A549 (cell line): ENCODE measurements at regions not wholly inside any gene's neighbourhood (a gene's known extent, or its start where the extent isn't known, plus 50 kb on each side); places are given as distances from the start of the nearest gene placed in this dataset.
"Not testable (repeated sequence)": the region's sequence is repeated elsewhere in the genome, so short reads cannot be mapped to it uniquely, and the experiment has no call there.

Experiments
- ATAC-seq, 2 experiments: fragments of 200-7000 bp in 1 of 2; fragments of >200 bp in 1 of 2; cut with Nextera tagmentation in 1 of 2; cut with Tn5 transposase in 1 of 2; 3 replicates each; pipeline versions ENCODE4 v1.8.0 to v1.9.1; 2018 to 2020; ENCODE audit warnings: mild to moderate bottlenecking in 1 of 2, moderate library complexity in 1 of 2
- CTCF ChIA-PET: fragments of 300-600 bp; sonication (Branson Sonifier 250); formaldehyde crosslinking; extraction: SDS; loops from one replicate; lab custom pipeline; 2021; ENCODE audit warnings: antibody characterized with exemption, inconsistent platforms; lab: Yijun Ruan, JAX
- POLR2A ChIA-PET: fragments of 350-600 bp; formaldehyde crosslinking; extraction: SDS; loops from one replicate; lab custom pipeline; 2021; ENCODE audit warnings: antibody characterized with exemption, inconsistent platforms; lab: Yijun Ruan, JAX
- DNase-seq, 2 experiments: peaks; one replicate each; pipeline versions ENCODE4 v3.0.0 to v3.0.0-alpha.2; 2011 to 2016; ENCODE audit warnings: low read depth in 1 of 2, low spot score in 1 of 2
- FAIRE-seq: peaks from 2 replicates; lab custom pipeline; 2011; peaks lifted over from hg19 to GRCh38; lab: Jason Lieb, UNC
- H3K27ac ChIP-seq, 2 experiments: fragments of >200 bp; sonication (Bioruptor Twin); formaldehyde crosslinking; 3 replicates each; pipeline ENCODE4 v1.5.1; 2016 to 2017
- H3K4me1 ChIP-seq: fragments of >200 bp; sonication (Bioruptor Twin); formaldehyde crosslinking; 3 replicates; pipeline ENCODE4 v1.6.1; 2016
- H3K4me2 ChIP-seq: fragments of >200 bp; sonication (Bioruptor Twin); formaldehyde crosslinking; 3 replicates; pipeline ENCODE4 v1.6.1; 2016
- H3K4me3 ChIP-seq: fragments of >200 bp; sonication (Bioruptor Twin); formaldehyde crosslinking; 3 replicates; pipeline ENCODE4 v1.5.1; 2016
- H3K9me3 ChIP-seq: fragments of >200 bp; sonication (Bioruptor Twin); formaldehyde crosslinking; 3 replicates; pipeline ENCODE4 v1.6.1; 2016
- BCL3 ChIP-seq: fragments of >200 bp; sonication (Bioruptor Twin); formaldehyde crosslinking; IDR thresholded peaks from 3 replicates; pipeline ENCODE4 v1.6.1; 2016
- CBX8 ChIP-seq: fragments of 200-600 bp; sonication (generic); IDR thresholded peaks from 2 replicates; pipeline ENCODE4 v1.6.1; 2016
- CEBPB ChIP-seq, 2 experiments: fragments of >200 bp in 1 of 2; sonication (Bioruptor Twin) in 1 of 2; formaldehyde crosslinking in 1 of 2; IDR thresholded peaks; 2 replicates each; pipeline ENCODE4 v1.6.1; 2012 to 2016
- CHD2 ChIP-seq: fragments of 150-350 bp; IDR thresholded peaks from 2 replicates; pipeline ENCODE4 v1.6.1; 2014; ENCODE audit warnings: low read length; ENCODE audit not compliant: partially characterized antibody
- E2F6 ChIP-seq: IDR thresholded peaks from 2 replicates; pipeline ENCODE4 v1.6.1; 2012; ENCODE audit warnings: low read depth, borderline replicate concordance
- EHMT2 ChIP-seq: fragments of 200-600 bp; sonication (generic); IDR thresholded peaks from 2 replicates; pipeline ENCODE4 v1.6.1; 2016; ENCODE audit warnings: antibody characterized with exemption, low read depth, mild to moderate bottlenecking, moderate library complexity
- FOSL2 ChIP-seq, 2 experiments: fragments of 450-650 bp in 1 of 2; fragments of >200 bp in 1 of 2; sonication (Bioruptor Twin) in 1 of 2; formaldehyde crosslinking; IDR thresholded peaks; 2 replicates each; pipeline versions ENCODE4 v1.5.0 to v1.6.1; 2016 to 2020; ENCODE audit warnings: mild to moderate bottlenecking in 1 of 2, moderate library complexity in 1 of 2
- FOXS1 ChIP-seq: fragments of 250-450 bp; sonication (Bioruptor Pico); IDR thresholded peaks from 2 replicates; pipeline ENCODE4 v1.5.0; 2020; ENCODE audit warnings: mild to moderate bottlenecking, moderate library complexity
- HOXA7 ChIP-seq: fragments of 250-450 bp; sonication (Bioruptor Pico); IDR thresholded peaks from 2 replicates; pipeline ENCODE4 v1.5.0; 2020; ENCODE audit warnings: mild to moderate bottlenecking, moderate library complexity
- HOXB5 ChIP-seq: fragments of 250-450 bp; sonication (Bioruptor Pico); IDR thresholded peaks from 2 replicates; pipeline ENCODE4 v1.5.0; 2020; ENCODE audit warnings: mild to moderate bottlenecking, moderate library complexity
- JUN ChIP-seq, 2 experiments: fragments of >200 bp; sonication (Bioruptor Twin); formaldehyde crosslinking; IDR thresholded peaks; 2 replicates in 1 of 2; 3 replicates in 1 of 2; pipeline ENCODE4 v1.6.1; 2016 to 2017
- MAFK ChIP-seq: fragments of 450-650 bp; IDR thresholded peaks from 2 replicates; pipeline ENCODE4 v1.6.1; 2014; ENCODE audit not compliant: partially characterized antibody
- MAX ChIP-seq: IDR thresholded peaks from 2 replicates; pipeline ENCODE4 v1.6.1; 2012
- NR3C1 ChIP-seq: fragments of >200 bp; sonication (Bioruptor Twin); formaldehyde crosslinking; IDR thresholded peaks from 3 replicates; pipeline ENCODE4 v1.6.1; 2017
- PHF8 ChIP-seq: fragments of 200-600 bp; sonication (generic); IDR thresholded peaks from 2 replicates; pipeline ENCODE4 v1.6.1; 2016; ENCODE audit warnings: low read depth, mild to moderate bottlenecking, antibody characterized with exemption, moderate library complexity, borderline replicate concordance
- POLR2AphosphoS2 ChIP-seq: conservative IDR thresholded peaks from 2 replicates; pipeline ENCODE4 v1.6.1; 2012; ENCODE audit warnings: low read length, improper control_type of control experiment, inconsistent platforms
- RCOR1 ChIP-seq: fragments of 150-350 bp; IDR thresholded peaks from 2 replicates; pipeline ENCODE4 v1.6.1; 2014; ENCODE audit warnings: antibody characterized with exemption, low read length, low read depth
- RFX5 ChIP-seq: fragments of 450-650 bp; IDR thresholded peaks from 2 replicates; pipeline ENCODE4 v1.7.1; 2014; ENCODE audit warnings: antibody characterized with exemption, mild to moderate bottlenecking, moderate library complexity
- RNF2 ChIP-seq: fragments of 200-600 bp; sonication (generic); IDR thresholded peaks from 2 replicates; pipeline ENCODE4 v1.6.1; 2016; ENCODE audit warnings: low read depth, mild to moderate bottlenecking, antibody characterized with exemption, moderate library complexity, borderline replicate concordance
- SMC3 ChIP-seq: fragments of >200 bp; sonication (Bioruptor Twin); formaldehyde crosslinking; IDR thresholded peaks from 3 replicates; pipeline ENCODE4 v1.6.1; 2018; ENCODE audit warnings: inconsistent platforms
- SREBF2 ChIP-seq: fragments of 450-650 bp; IDR thresholded peaks from 2 replicates; pipeline ENCODE4 v1.6.1; 2014; ENCODE audit warnings: mild to moderate bottlenecking, moderate library complexity
- TFCP2L1 ChIP-seq: fragments of 250-450 bp; sonication (Bioruptor Pico); IDR thresholded peaks from 2 replicates; pipeline ENCODE4 v1.5.0; 2021; ENCODE audit warnings: mild to moderate bottlenecking
- TP53 ChIP-seq: fragments of 250-450 bp; sonication (Bioruptor Pico); IDR thresholded peaks from 2 replicates; pipeline ENCODE4 v1.5.0; 2021; ENCODE audit warnings: mild to moderate bottlenecking, moderate library complexity
- USF2 ChIP-seq: fragments of 450-650 bp; IDR thresholded peaks from 2 replicates; pipeline ENCODE4 v1.6.1; 2014; ENCODE audit warnings: antibody characterized with exemption
- ZC3H11A ChIP-seq: fragments of 450-650 bp; IDR thresholded peaks from 2 replicates; pipeline ENCODE4 v1.6.1; 2014; ENCODE audit warnings: antibody characterized with exemption, mild to moderate bottlenecking
- ZNF302 ChIP-seq: fragments of 250-450 bp; sonication (Bioruptor Pico); IDR thresholded peaks from 2 replicates; pipeline ENCODE4 v1.9.0; 2021; ENCODE audit warnings: inconsistent platforms, mild to moderate bottlenecking, moderate library complexity
- WGBS: methylation state at CpG from one replicate; pipeline ENCODE4 v1.1.6; 2017; ENCODE audit errors: missing lambda C conversion rate; 5-methylcytosine and 5-hydroxymethylcytosine counted together
- TF ChIP-seq, protein P1 (sequence below): IDR thresholded peaks from 2 replicates; pipeline ENCODE4 v1.6.1; 2012

DNA sequence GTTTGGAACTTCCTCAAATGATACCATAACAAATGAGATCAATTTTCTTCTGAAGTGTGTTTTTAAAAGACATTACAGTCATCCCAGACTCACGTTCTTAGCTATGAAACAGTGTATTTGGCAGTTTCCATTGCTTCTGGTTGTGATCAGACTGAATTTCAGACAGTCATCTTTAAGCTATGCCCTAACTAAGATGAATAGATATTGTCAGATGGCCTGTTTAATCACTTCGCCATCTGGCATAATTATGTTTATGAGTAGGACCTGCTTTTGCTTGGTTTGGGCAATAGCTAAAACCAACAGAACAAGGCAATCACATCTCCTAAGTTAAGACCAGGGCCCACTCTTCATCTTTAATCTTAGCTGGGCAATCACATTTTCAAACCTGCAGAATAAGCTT, 313.1 kb downstream of the SV2B start (continued):
- TF ChIP-seq RNF2 = no peak
- TF ChIP-seq TFCP2L1 = no peak
- TF ChIP-seq TP53 (CRISPR knock-in tag) = no peak
- TF ChIP-seq, protein P1, sequence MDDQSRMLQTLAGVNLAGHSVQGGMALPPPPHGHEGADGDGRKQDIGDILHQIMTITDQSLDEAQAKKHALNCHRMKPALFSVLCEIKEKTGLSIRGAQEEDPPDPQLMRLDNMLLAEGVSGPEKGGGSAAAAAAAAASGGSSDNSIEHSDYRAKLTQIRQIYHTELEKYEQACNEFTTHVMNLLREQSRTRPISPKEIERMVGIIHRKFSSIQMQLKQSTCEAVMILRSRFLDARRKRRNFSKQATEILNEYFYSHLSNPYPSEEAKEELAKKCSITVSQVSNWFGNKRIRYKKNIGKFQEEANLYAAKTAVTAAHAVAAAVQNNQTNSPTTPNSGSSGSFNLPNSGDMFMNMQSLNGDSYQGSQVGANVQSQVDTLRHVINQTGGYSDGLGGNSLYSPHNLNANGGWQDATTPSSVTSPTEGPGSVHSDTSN = no peak
- TF ChIP-seq RCOR1 = no peak

DNA sequence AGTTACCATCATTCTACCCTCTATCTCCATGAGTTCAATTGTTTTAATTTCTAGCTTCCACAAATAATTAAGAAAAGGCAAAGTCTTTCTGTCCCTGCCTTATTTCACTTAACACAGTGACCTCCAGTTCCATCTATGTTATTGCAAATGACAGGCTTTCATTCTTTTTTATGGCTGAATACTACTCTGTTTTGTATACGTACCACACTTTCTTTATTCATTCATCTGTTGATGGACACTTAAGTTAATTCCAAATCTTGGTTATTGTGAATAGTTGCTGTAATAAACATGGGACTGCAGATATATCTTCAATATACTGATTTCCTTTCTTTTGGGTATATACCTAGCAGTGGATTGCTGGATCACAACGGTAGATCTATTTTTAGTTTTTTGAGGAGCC, 314.1 kb downstream of the SV2B start:
- TF ChIP-seq SREBF2 (no peak), POLR2AphosphoS2 (no peak), TP53 (CRISPR knock-in tag) (no peak), MAX (no peak), E2F6 (no peak), HOXA7 (CRISPR knock-in tag) (no peak), FOSL2 (IDR thresholded peaks at IDR 0.05) (no peak), FOSL2 (CRISPR knock-in tag; IDR thresholded peaks at IDR 0.05) (no peak)
- H3K27ac ChIP-seq = no peak overlapping the region
- no peak for ATAC-seq
- no peaks in the 10 kb centered on the region for H3K4me1 ChIP-seq
- no peak overlapping the region for H3K4me3 ChIP-seq
- 33% methylated on average over 2 of the region's 2 CpGs for WGBS
- ChIA-PET POLR2A (no interaction called here), CTCF (no interaction called here)
- H3K4me2 ChIP-seq = no peak overlapping the region
- H3K9me3 ChIP-seq = no peaks in the 10 kb centered on the region
- DNase-seq = no peak
- FAIRE-seq = peak; percentile 18

DNA sequence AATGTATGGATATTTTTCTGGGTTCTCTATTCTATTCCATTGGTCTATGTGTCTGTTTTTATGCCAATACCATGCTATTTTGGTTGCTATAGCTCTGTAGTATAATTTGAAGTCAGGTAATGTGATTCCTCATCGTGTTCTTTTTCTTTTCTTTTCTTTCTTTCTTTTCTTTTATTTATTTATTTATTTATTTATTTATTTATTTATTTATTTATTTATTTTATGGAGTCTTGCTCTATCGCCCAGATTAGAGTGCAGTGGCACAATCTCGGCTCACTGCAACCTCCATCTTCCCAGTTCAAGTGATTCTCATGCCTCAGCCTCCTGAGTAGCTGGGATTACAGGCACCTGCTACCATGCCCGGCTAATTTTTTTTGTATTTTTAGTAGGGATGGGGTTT, 315.2 kb downstream of the SV2B start:
- peak; percentile 72 for TF ChIP-seq ZC3H11A
- ATAC-seq, FAIRE-seq, H3K9me3 ChIP-seq, H3K4me1 ChIP-seq, H3K4me2 ChIP-seq, CTCF ChIA-PET, POLR2A ChIA-PET, H3K27ac ChIP-seq, H3K4me3 ChIP-seq, DNase-seq: not testable (repeated sequence)
- WGBS = 15% methylated on average over 4 of the region's 4 CpGs

GRCh38 chr15:91420689-91421088, 320.6 kb downstream of the SV2B start:
- ChIA-PET POLR2A (no interaction called here), CTCF (interaction anchor here (0.6 to 1.2 kb wide), 2 partner anchors 13 to 194 kb away, joined by 3 read pairs; no protein-coding TSS in a partner anchor)
- 10% methylated on average over 2 of the region's 2 CpGs for whole genome bisulfite sequencing
- TF ChIP-seq RNF2 (no peak), PHF8 (no peak), BCL3 (no peak), MAX (no peak), USF2 (no peak), MAFK (no peak), E2F6 (no peak), CEBPB (IDR thresholded peaks at IDR 0.05) (no peak), SMC3 (no peak), RCOR1 (no peak), RFX5 (no peak), CHD2 (no peak), EHMT2 (no peak), NR3C1 (no peak), JUN (IDR thresholded peaks at IDR 0.05) (no peak), FOXS1 (CRISPR knock-in tag) (no peak), ZNF302 (CRISPR knock-in tag) (no peak), CBX8 (no peak), HOXB5 (CRISPR knock-in tag) (no peak)
- Histone ChIP-seq H3K27ac (no peak overlapping the region), H3K4me3 (no peak overlapping the region), H3K9me3 (no peaks in the 10 kb centered on the region), H3K4me2 (no peak overlapping the region), H3K4me1 (no peaks in the 10 kb centered on the region)
- ATAC-seq = no peak
- no peak for FAIRE-seq
- no peak for DNase-seq
